HG02642 (cell line): ENCODE measurements at regions not wholly inside any gene's neighbourhood (a gene's known extent, or its start where the extent isn't known, plus 50 kb on each side); places are given as distances from the start of the nearest gene placed in this dataset.
"Not testable (repeated sequence)": the region's sequence is repeated elsewhere in the genome, so short reads cannot be mapped to it uniquely, and the experiment has no call there.

Experiments used
- ATAC-seq: cut with Tn5 transposase; IDR thresholded peaks from one replicate; pipeline ENCODE4 v1.9.1; 2021; ENCODE audit warnings: mild to moderate bottlenecking; ENCODE audit not compliant: unreplicated experiment, poor library complexity

- ATAC-seq: no peak
Observed at GRCh38 chr10:64158551-64158950, 637.4 kb downstream of the REEP3 start.

- ATAC-seq: no peak
Observed at GRCh38 chr10:64159910-64160872, 639.0 kb downstream of the REEP3 start.

- no peak for ATAC-seq
Observed at GRCh38 chr10:64170791-64171190, 649.6 kb downstream of the REEP3 start.

GRCh38 chr10:64173826-64174225, 652.6 kb downstream of the REEP3 start:
- ATAC-seq: no peak

GRCh38 chr10:64174666-64175255, 653.6 kb downstream of the REEP3 start:
- ATAC-seq: no peak

GRCh38 chr10:64175271-64175962, 654.2 kb downstream of the REEP3 start:
- ATAC-seq: no peak

GRCh38 chr10:64182671-64183070, 661.5 kb downstream of the REEP3 start:
- no peak for ATAC-seq

GRCh38 chr10:64191286-64191685, 670.1 kb downstream of the REEP3 start:
- ATAC-seq: no peak

- ATAC-seq: no peak
Observed at GRCh38 chr10:64196638-64197315, 675.6 kb downstream of the REEP3 start.

GRCh38 chr10:64201936-64202335, 680.7 kb downstream of the REEP3 start:
- no peak for ATAC-seq

- ATAC-seq: not testable (repeated sequence)
Observed at GRCh38 chr10:64204504-64204903, 683.3 kb downstream of the REEP3 start.

GRCh38 chr10:64206409-64206808, 685.2 kb downstream of the REEP3 start:
- no peak for ATAC-seq

- no peak for ATAC-seq
Observed at GRCh38 chr10:64209561-64209960, 688.4 kb downstream of the REEP3 start.

GRCh38 chr10:64210211-64210610, 689.0 kb downstream of the REEP3 start:
- ATAC-seq: no peak

GRCh38 chr10:64211466-64211865, 690.3 kb downstream of the REEP3 start:
- no peak for ATAC-seq

GRCh38 chr10:64215088-64215487, 693.9 kb downstream of the REEP3 start:
- ATAC-seq: no peak

GRCh38 chr10:64219271-64220025, 698.2 kb downstream of the REEP3 start:
- ATAC-seq: no peak

GRCh38 chr10:64234489-64234888, 713.3 kb downstream of the REEP3 start:
- no peak for ATAC-seq

GRCh38 chr10:64257704-64258103, 736.5 kb downstream of the REEP3 start:
- no peak for ATAC-seq

GRCh38 chr10:64261092-64261491, 739.9 kb downstream of the REEP3 start:
- peak; percentile 83 for ATAC-seq
